HG02852 (cell line): ENCODE measurements at regions not wholly inside any gene's neighbourhood (a gene's known extent, or its start where the extent isn't known, plus 50 kb on each side); places are given as distances from the start of the nearest gene placed in this dataset.
"Not testable (repeated sequence)": the region's sequence is repeated elsewhere in the genome, so short reads cannot be mapped to it uniquely, and the experiment has no call there.

Source experiments
- ATAC-seq: cut with Tn5 transposase; IDR thresholded peaks from one replicate; pipeline ENCODE4 v1.9.1; 2021; ENCODE audit warnings: mild to moderate bottlenecking, moderate library complexity; ENCODE audit not compliant: unreplicated experiment

DNA sequence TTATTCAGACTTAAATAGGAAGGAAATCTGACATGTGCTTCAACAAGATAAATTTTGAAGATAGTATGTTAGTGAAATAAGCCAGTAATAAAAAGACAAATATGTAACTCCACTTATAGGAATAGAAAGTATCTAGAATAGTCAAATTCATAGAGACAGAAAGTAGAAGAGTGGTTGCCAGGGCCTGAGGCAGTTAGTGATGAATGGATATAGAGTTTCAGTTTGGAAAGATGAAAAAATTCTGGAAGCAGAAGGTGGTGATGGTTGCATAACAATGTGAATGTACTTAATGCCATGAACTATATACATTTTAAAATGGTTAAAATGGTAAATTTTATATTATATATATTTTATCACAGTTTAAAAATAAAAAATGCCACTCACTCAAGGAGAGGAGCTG, 54.3 kb downstream of the HAND2 start:
- no peak for ATAC-seq

DNA sequence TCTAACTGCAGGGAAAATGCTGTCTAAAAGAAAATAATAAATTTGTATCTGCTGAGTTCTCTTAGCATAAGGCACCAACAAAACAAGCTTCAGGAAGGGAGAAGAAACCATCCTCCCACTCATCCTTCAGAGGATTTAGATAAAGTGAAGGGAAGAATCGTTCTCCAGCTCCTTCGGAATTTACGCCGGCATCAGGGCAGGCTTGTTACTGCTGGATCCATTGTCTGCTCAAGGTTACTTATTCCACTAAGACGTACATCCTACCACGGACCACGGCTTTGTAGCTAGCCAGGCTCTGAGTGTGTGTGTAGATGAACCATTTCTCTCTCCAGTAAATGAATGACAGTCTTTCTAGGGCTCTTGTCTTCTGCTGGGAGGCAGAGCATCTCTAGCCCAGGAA, 60.4 kb downstream of the HAND2 start:
- ATAC-seq, result no peak

DNA sequence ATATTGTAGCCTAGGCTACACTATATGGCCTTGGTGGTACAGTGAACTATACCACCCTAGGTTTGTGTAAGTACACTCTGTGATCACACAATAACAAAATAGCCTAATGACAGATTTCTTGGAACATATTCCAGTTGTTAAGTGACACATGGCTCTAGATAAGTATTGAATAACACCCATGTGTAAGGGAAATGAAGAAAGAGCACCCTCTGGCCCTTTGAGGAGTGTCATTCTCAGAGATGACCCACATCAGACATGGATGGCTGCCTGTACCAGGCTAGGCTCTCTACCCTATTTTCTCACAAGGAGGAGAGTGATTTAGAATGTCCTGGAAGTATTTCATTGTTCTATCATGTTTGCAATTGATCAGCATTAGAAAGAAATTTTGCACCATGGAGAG, 61.7 kb downstream of the HAND2 start:
- ATAC-seq, result no peak

DNA sequence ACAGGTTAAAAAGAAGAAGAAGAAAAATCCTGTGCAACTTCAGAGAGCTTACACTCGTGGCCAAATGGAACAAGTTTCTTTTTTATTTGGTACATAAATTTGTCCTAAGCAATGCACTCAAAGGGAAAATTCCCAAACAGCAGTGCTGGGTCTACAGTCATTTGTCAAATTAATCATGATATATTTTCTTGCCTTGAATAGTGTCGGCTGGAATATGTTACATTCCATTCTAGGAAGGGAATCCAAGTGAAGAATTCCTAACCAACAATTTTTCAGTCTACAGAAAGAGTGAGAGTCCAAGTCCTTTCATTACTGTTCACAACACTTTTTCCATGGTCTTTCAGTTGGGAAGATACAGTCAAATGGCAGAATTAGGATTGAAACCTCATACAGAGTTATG, 63.9 kb downstream of the HAND2 start:
- no peak for ATAC-seq

DNA sequence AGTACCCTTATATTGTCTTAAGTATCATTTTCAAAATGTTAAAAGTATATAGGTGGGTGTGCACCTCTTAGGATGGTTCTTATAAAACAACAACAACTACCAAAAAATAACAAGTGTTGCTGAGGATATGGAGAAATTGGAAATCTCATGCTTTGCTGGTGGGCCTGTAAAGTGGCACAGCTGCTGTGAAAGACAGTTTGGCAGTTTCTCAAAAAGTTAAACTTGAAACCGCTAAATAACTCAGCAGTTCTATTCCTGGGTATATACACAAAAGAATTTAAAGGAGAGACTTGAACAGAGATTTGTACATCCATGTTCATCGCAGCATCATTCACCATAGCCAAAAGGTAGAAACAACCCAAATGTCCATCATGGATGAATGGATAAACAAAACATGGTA, 65.5 kb downstream of the HAND2 start:
- no peak for ATAC-seq

DNA sequence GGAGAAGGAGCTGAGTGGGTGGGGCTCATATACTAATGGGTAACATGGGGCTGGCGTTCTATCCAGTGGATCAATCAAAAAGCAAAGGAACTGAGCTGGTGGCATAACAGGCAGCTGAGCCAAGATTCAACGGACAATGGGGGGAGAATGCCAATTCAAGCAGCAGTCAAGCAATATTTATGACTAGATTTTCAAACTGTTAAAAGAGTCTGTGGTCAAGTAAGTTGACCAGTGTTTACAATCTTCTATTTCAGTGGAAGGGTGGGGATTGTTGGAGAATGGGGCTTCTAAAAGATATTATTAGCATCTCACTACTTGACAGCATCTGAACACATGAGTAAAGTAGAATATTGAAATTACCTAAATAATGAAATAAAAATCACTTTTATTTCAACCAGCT, 64.9 kb upstream of the SCRG1 start:
- no peak for ATAC-seq

DNA sequence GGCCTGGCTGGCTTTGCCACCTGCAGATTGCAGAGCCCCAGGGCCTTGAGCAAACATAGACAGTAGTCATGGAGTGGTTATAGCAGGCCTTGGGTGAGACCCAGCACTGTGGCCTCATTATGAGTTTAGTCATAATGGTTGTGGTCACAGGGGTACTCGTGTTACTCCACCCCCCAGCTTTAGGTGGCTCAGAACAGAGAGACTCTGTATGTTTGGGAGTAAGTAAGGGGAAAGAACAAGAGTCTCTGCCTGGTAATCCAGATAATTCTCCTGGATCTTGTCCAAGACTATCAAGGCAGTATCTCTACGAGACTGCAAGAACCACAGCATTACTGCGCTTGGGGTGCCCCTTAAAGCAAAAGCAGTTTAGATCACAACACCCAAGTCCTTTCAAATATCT, 62.3 kb upstream of the SCRG1 start:
- ATAC-seq, result no peak

DNA sequence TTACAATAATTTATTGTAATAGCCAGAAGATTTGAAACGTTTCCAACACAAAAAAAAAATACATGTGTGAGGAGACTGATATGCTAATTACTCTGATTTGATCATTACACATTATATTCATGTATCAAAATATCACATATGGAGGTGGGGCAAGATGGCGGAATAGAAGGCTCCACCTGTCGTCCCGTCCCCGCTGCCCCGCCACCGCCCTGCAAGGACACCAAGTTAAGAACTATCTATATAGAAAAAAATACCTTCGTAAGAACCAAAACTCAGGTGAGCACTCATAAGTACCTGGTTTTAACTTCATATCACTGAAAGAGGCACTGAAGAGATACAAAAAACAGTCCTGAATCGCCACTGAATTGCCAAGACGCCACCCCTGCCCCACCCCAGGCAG, 60.9 kb upstream of the SCRG1 start:
- ATAC-seq, result no peak

DNA sequence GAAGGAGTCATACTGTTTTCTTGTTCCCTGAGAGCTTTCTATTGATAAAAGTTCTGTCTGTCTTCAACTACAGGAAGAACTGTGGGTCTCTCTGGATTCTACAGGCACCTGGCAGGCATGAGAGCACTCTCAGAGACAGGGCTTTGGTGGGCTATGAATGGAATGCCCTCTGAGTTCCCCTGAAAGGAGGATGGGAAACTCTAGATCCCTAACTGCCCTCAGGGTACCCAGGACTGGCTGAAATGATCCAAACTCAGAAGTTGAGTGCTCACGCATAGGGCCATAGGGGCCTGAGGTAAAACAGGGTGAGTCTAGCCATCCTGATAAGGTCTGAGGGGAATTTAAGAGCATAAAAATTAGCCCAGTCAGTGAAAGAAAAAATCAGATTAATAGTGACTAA, 59.0 kb upstream of the SCRG1 start:
- no peak for ATAC-seq

DNA sequence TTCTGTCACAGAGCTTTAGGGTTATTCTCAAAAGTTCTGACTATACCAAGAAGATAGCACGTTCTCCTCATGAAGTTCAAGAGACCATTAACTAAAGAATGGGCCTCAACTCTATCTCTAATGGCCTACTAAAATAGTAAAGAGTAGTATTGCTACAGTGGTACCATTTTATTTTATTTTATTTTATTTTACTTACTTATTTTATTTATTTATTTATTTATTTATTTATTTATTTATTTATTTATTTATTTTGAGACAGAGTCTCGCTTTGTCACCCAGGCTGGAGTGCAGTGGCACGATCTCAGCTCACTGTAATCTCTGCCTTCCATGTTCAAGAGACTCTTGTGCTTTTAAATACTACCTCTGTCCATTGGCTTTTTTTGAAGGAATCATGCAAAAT, 52.5 kb upstream of the SCRG1 start:
- not testable (repeated sequence) for ATAC-seq

DNA sequence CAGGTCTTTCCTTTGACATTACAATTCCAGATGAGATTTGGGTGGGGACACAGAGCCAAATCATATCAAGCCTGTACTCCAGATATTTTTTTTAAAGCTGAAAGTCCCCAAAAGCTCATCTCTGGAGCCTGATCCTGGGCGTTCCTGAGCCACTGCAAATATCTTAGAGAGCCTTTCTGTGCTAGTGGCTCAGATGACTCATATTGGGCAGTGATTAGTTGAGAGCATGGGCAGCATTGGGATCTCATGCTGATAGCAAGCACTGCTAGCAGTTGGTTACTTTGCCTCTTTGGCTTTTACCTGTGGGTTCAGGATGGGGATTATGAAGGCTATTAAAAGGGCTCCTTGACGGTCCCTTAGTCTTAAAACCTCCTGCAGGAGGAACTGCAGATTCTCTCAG, 51.4 kb upstream of the SCRG1 start:
- no peak for ATAC-seq

DNA sequence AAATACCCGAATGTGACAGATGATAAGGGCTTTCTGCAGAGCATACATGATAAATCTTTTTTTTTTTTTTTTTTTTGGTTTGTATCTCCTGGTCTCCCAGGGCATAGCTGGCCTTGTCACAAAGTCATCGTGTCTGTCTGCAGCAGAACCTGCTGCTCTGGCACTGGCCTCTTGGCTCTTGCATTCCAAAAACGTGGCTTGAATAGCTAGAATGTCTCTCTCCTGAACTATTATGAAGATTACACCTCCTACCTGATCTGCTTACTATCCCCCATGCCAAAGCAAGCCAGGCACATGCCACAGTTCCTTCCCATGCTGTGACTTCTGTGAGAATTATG, 50.4 kb upstream of the SCRG1 start:
- ATAC-seq, result no peak

DNA sequence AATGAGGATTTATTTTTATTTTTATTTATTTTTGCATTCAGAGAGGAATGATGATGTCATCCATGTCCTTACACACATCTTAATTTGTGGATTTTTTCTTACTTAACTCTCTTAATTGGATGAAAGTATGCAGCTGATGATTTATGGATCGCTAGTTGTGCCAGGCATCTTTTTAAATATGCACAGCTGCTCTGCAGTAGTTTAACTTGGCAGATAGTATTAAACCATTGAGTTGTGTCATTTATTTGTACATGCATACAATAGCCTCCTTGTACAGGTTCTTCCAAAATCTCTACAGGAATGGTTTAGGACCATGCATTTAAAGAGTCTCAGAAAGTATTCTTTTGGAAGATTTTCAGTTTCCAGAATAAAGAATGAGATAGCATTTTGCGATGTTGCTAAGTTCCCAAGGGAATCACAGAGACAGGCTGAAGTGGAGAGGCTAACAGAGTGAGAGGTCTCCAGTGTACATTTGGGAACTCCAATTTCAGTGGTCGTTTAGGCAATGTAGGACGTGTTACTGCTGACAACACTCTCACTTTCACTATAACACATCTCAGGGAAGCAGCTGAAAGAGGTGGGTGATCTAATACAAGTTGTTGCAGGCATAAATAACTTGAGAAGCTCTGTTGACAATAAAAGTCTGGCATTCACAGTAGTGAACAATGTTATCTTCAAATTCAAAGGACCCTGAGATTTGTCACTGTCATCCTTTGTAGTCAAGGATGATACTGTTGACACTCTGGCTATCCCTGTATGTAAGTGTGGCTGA, 49.9 kb upstream of the SCRG1 start:
- peak; percentile 69 for ATAC-seq
